Rectal smooth muscle tissue (tissue), 1 donor: ENCODE measurements at regions not wholly inside any gene's neighbourhood (a gene's known extent, or its start where the extent isn't known, plus 50 kb on each side); places are given as distances from the start of the nearest gene placed in this dataset.
A peak's percentile ranks its signal among the peaks of the same experiment; 100 is the strongest.

Experiments used
- H3K27ac ChIP-seq: one replicate; pipeline ENCODE4 v1.7.0; 2013; ENCODE audit warnings: low read depth, low read length, inconsistent platforms
- H3K27me3 ChIP-seq: one replicate; pipeline ENCODE4 v1.7.0; 2013; ENCODE audit warnings: low read length; ENCODE audit not compliant: control insufficient read depth, insufficient read depth
- H3K36me3 ChIP-seq: one replicate; pipeline ENCODE4 v1.7.0; 2013; ENCODE audit warnings: low read length; ENCODE audit not compliant: control insufficient read depth, insufficient read depth
- H3K4me1 ChIP-seq: one replicate; pipeline ENCODE4 v1.7.0; 2013; ENCODE audit warnings: low read length; ENCODE audit not compliant: control insufficient read depth, insufficient read depth
- H3K4me3 ChIP-seq: one replicate; pipeline ENCODE4 v1.7.0; 2013; ENCODE audit warnings: low read length
- H3K9ac ChIP-seq: one replicate; pipeline ENCODE4 v1.7.0; 2013; ENCODE audit warnings: low read length

DNA sequence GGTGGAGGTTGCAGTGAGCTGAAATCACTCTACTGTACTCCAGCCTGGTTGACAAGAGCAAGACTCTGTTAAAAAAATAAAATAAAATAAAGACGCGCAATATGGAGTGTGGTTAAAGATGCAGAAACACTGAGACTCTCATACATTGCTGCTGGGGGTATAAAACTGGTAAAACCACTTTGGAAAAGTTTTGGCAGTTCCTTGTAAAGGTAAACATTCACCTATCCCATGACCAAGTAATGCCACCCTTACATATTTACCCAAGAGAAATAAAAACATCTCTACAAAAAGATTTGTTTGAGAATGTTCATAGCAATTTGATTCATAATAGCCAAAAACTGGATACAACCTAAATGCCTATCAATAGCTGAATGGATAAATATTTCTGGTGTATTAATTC lies 398.5 kb downstream of the PDCD6IP start:
- Histone ChIP-seq H3K27me3 (no peaks in the 10 kb centered on the region), H3K4me3 (no peak overlapping the region), H3K36me3 (no peaks in the 10 kb centered on the region), H3K4me1 (no peaks in the 10 kb centered on the region), H3K27ac (no peak overlapping the region), H3K9ac (no peak overlapping the region)

DNA sequence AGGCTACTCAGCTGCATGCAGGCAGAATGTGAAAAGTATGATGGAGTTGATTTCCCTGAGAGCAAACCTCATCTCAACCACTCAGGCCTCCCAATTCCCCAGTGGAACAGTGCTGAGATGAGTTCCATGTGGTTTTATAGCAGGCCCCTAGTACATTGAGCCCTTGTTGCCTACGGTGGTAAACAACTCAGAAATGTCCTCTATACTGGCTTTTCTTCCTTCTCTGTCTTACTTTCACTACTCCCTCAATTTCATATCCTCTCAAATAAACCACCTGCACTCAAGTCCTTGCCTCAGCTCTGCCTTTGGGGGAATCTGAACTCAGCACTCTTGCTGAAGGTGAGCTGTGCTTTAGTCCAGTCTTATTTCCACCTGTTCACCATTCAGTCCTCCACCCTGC lies 399.9 kb downstream of the PDCD6IP start:
- no peak overlapping the region for H3K9ac ChIP-seq
- H3K27ac ChIP-seq = no peak overlapping the region
- no peak overlapping the region for H3K4me3 ChIP-seq
- H3K27me3 ChIP-seq = no peaks in the 10 kb centered on the region
- no peaks in the 10 kb centered on the region for H3K36me3 ChIP-seq
- H3K4me1 ChIP-seq = no peaks in the 10 kb centered on the region

DNA sequence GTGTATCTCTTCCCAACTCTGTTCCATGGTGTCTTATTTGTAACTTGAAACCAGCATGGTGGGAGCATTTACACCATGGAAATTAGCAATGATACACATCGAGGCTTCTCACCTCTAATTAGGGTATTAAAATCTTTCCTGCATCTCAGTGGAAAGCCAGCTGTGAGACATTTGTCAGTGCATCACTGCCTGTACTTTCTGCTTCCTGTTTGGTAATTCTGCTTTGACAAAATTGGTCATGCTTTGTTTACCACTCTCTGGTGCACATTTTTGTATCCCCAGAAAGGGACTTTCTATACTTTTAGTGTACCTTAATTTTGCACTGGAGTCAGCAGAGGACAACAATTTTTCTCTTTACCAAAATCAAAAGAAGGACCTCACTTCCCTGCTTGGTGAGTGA lies 402.1 kb downstream of the PDCD6IP start:
- Histone ChIP-seq H3K9ac (no peak overlapping the region), H3K27ac (no peak overlapping the region), H3K27me3 (no peaks in the 10 kb centered on the region), H3K4me1 (no peaks in the 10 kb centered on the region), H3K4me3 (no peak overlapping the region), H3K36me3 (no peaks in the 10 kb centered on the region)

DNA sequence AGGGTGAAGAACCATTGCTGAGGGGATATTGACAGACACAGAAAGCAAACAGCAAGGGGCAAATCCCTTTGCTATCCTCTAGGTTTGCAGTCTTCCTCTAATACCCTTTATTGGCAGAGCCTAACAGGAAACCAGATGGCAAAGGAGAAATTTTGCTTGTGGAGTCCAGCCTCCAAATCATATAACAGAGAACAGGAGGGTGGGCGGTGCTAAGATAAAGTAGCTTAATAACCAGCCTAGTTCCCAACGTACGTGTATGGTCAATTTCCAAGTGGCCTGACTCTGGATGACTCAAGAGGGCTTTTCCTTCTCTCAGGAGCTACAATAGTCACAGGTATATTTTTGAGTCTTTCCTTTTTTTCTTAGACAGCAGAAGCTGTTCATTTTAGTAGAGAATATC lies 404.5 kb downstream of the PDCD6IP start:
- H3K36me3 ChIP-seq = no peaks in the 10 kb centered on the region
- no peak overlapping the region for H3K9ac ChIP-seq
- no peak overlapping the region for H3K4me3 ChIP-seq
- no peaks in the 10 kb centered on the region for H3K27me3 ChIP-seq
- H3K4me1 ChIP-seq = no peaks in the 10 kb centered on the region
- no peak overlapping the region for H3K27ac ChIP-seq

DNA sequence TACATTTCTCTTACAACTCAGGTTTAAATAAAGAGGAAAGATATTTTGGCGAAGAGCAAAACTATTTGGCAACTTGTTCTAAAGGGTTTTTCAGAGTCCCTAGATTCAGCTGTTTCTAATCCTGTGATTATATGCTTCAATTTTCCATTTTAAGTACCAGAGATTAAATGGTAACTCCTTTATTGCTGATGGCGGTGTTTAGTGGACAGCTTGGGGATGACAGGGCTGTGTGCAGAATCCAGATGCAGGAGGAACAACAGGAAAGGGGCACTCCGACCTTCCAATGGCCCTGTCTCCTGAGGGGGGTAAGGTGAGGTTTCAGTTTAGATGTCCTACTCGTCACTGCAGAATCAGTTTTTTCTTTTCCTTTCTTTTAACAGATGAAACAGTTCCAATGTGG lies 405.0 kb downstream of the PDCD6IP start:
- H3K27ac ChIP-seq = no peak overlapping the region
- no peaks in the 10 kb centered on the region for H3K4me1 ChIP-seq
- no peaks in the 10 kb centered on the region for H3K27me3 ChIP-seq
- no peaks in the 10 kb centered on the region for H3K36me3 ChIP-seq
- no peak overlapping the region for H3K4me3 ChIP-seq
- H3K9ac ChIP-seq = no peak overlapping the region

DNA sequence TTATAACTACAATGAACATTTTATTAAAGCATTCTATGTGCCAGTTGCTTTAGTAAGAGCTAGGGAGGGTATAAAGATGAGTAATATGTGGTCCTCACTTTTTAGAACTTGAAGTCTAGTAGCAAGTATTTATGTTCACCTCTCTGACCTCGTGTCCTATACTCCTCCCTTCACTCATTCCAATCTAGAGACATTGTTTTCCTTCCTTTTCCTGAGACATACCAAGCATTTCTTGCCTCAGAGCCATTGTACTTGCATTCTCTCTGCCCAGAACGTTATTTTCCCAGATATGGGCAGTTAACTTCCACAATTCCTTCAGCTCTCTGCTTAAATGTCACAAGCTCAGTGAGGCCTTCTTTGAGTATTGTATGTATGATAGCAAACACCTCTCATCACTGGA lies 408.6 kb downstream of the PDCD6IP start:
- Histone ChIP-seq H3K4me1 (no peaks in the 10 kb centered on the region), H3K27ac (no peak overlapping the region), H3K9ac (no peak overlapping the region)

DNA sequence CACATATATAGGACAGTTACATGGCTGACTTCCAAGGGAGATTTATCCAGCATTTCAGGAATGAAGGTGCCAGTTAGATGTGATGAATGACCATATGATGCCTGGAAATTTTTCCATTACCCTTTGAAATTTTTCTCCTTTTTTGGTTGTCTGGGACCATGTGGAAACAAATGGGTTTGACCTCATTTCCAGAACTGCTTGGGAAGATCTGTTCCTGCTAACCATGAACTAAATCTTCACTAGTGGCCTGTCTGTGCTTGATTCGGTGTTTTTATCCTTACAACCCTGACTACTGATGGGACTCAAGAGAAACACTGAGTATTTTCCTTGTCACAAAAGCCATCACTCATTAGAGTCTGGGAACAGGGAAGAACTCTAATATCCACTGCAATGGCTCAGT lies 409.4 kb downstream of the PDCD6IP start:
- H3K4me1 ChIP-seq = no peaks in the 10 kb centered on the region
- H3K4me3 ChIP-seq = no peak overlapping the region
- H3K9ac ChIP-seq = no peak overlapping the region
- H3K27ac ChIP-seq = peak overlapping the region; percentile 11
- H3K36me3 ChIP-seq = no peaks in the 10 kb centered on the region
- H3K27me3 ChIP-seq = no peaks in the 10 kb centered on the region

More for the DNA sequence above, 408.6 kb downstream of the PDCD6IP start:
- Histone ChIP-seq H3K4me3 (no peak overlapping the region), H3K36me3 (no peaks in the 10 kb centered on the region), H3K27me3 (no peaks in the 10 kb centered on the region)

DNA sequence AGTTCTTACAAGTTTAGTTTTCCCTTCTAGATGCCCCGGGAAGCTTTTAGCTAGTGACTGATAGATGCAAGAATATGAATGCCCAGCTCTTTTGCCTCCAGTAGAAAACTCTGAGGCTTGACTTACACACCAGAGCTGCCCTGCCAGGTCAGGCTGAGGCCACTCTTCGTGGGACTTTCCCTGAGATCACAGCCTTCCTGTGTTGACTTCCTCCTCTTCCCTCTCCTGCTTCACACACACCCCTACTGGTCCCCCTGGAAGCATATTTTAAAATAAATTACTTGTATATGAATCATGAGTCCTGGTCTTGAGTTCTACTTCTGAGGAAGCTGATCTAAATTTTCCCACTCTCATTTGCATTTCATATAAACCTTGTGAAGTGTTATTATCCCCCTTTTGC lies 413.7 kb downstream of the PDCD6IP start:
- no peaks in the 10 kb centered on the region for H3K36me3 ChIP-seq
- no peak overlapping the region for H3K27ac ChIP-seq
- no peaks in the 10 kb centered on the region for H3K27me3 ChIP-seq
- H3K9ac ChIP-seq = no peak overlapping the region
- H3K4me1 ChIP-seq = no peaks in the 10 kb centered on the region
- no peak overlapping the region for H3K4me3 ChIP-seq

DNA sequence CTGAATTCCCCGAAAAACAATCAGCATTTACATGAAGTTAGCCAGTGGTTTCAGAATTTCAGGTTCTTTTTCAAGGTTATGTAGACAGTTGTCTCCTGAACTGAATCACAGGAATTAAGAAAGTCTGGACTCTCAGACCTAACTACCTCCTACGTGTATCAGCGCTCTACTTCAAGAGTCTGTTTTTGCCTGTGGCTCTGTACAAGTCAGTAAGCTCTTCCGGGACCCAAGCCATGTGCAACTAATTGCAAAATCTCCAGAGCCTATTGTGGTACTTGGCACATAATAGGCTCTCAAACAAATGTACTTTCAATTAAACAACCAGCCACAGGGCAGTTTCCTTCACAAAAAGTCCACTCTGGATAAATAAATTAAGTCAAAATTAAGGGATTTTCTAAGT lies 414.2 kb downstream of the PDCD6IP start:
- no peak overlapping the region for H3K27ac ChIP-seq
- no peak overlapping the region for H3K4me3 ChIP-seq

DNA sequence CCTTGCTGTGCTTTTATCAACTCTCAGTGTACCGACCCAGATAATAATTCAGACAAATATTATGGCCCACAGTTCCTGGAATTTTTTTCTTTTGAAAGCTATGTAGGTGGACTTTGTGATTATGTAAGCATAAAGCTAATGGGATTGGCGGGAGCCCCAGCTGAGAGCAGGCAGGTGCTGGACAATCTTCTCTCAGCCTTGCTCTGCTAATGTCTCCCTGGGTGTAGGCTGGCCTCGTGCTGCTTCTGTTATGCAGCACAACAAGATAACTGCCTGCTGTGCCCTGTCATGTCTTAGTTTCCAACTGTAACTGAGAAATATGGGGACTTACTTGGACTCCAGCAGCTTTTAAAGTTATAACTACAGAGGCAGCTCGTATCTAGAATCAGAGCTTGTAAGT lies 415.0 kb downstream of the PDCD6IP start:
- H3K36me3 ChIP-seq = no peaks in the 10 kb centered on the region
- H3K9ac ChIP-seq = no peak overlapping the region
- no peaks in the 10 kb centered on the region for H3K27me3 ChIP-seq
- H3K4me1 ChIP-seq = no peaks in the 10 kb centered on the region
- no peak overlapping the region for H3K4me3 ChIP-seq
- H3K27ac ChIP-seq = no peak overlapping the region

More for the DNA sequence above, 414.2 kb downstream of the PDCD6IP start:
- Histone ChIP-seq H3K36me3 (no peaks in the 10 kb centered on the region), H3K4me1 (no peaks in the 10 kb centered on the region), H3K27me3 (no peaks in the 10 kb centered on the region), H3K9ac (no peak overlapping the region)

DNA sequence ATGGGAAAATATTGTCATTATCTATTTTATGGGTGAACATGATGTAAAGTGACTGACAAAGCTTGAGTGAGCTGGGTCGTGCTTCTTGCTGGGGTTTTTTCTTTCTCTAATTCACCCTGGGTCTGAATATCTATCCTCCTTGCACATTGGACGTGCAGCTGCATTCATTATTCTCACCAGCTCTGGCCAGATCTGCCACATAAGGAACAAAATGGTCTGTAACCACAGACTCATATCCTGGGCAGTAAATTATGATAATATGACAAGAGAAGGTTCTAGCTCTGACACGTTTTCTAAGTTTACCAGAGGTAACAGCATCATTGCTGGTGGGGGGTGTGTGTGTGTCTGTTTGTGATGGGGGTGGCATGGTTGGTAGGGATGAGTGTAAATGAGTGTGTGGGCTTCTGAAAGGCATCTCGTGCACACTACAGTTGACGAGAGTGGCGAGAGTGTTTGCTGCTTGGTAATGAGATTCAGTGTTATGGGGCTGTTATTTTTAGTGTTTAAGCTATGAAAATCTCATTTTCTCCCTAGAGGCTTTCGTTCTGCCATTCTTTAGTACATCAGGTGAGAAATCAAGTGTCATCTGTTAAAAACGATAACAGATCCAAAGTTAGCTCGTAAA lies 418.4 kb downstream of the PDCD6IP start:
- Histone ChIP-seq H3K9ac (no peak overlapping the region), H3K27ac (no peak overlapping the region), H3K36me3 (no peaks in the 10 kb centered on the region), H3K4me3 (no peak overlapping the region), H3K4me1 (no peaks in the 10 kb centered on the region), H3K27me3 (no peaks in the 10 kb centered on the region)

DNA sequence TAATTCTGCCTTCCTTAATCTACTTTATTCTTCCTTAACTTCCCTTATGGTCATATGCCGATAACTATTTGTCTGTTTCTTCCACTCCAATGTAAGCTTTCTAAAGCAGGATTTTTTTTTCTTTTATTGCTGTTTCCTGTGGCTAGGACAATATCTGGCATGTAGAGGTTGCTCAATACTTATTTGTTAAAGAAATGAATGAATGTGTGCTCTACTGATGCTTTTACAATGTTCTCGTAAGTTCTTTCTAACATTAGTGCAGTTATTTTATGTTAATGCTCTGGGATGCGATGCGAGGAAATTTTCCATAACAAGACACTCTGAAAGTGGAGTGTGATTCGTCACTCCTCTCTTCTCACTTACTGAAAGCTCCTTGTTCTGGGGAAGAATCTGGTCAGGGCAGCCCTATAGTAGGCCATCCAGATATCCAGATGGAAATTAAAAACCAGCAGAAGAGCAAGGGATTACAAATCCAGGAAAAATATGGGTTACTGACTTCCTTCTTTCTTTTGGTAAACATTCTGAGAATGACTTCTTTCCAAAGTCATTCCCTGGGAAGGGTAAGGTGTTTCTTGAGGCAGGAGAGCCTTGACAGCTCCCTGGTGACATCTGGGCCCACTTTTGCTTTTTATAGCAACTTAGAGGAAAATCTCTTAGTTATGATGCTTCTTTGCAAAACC lies 420.4 kb downstream of the PDCD6IP start:
- Histone ChIP-seq H3K9ac (no peak overlapping the region), H3K4me3 (no peak overlapping the region), H3K27me3 (no peaks in the 10 kb centered on the region), H3K27ac (no peak overlapping the region), H3K4me1 (no peaks in the 10 kb centered on the region), H3K36me3 (no peaks in the 10 kb centered on the region)

DNA sequence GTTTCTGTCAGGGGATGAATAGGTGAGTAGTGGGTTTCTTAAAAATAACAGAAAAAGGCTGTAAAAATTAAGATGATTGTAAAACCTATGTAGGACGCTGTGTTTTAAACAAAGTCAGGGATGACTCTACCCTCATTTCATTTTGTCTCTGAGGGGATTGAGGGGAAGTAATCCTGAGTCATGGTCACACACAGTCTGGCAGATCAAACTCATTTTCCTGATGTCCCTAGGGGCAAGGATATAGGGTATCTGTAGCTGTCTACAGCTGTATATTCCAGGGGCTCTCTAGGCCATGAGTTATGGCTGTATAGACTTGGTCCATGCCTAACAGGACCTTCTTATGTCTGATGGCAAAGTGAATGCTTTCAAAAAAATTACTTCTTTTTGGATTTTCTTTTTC lies 421.1 kb downstream of the PDCD6IP start:
- Histone ChIP-seq H3K27ac (no peak overlapping the region), H3K36me3 (no peaks in the 10 kb centered on the region), H3K4me1 (no peaks in the 10 kb centered on the region), H3K9ac (no peak overlapping the region), H3K27me3 (no peaks in the 10 kb centered on the region), H3K4me3 (no peak overlapping the region)
